Endothelial cell (in vitro differentiated cells): ENCODE measurements at regions not wholly inside any gene's neighbourhood (a gene's known extent, or its start where the extent isn't known, plus 50 kb on each side); places are given as distances from the start of the nearest gene placed in this dataset.

Source experiments
- DNase-seq: peaks from one replicate; pipeline ENCODE4 v3.0.0; 2021; ENCODE audit warnings: low spot score
- H3K27ac Mint-ChIP-seq: one replicate; pipeline ENCODE4 v1.8.0; 2021; ENCODE audit warnings: mixed read lengths, inconsistent platforms; ENCODE audit not compliant: unreplicated experiment
- H3K27me3 Mint-ChIP-seq: one replicate; pipeline ENCODE4 v1.8.0; 2021; ENCODE audit warnings: mild to moderate bottlenecking, moderate library complexity, mixed read lengths, inconsistent platforms; ENCODE audit not compliant: unreplicated experiment
- H3K36me3 Mint-ChIP-seq: one replicate; pipeline ENCODE4 v1.8.0; 2021; ENCODE audit warnings: mild to moderate bottlenecking, low read depth, mixed read lengths, inconsistent platforms; ENCODE audit not compliant: unreplicated experiment
- H3K4me1 Mint-ChIP-seq: one replicate; pipeline ENCODE4 v1.8.0; 2021; ENCODE audit warnings: mild to moderate bottlenecking, mixed read lengths, inconsistent platforms; ENCODE audit not compliant: unreplicated experiment
- H3K4me3 Mint-ChIP-seq: one replicate; pipeline ENCODE4 v1.8.0; 2021; ENCODE audit warnings: mild to moderate bottlenecking, mixed read lengths, inconsistent platforms; ENCODE audit not compliant: unreplicated experiment
- H3K9me3 Mint-ChIP-seq: one replicate; pipeline ENCODE4 v1.8.0; 2021; ENCODE audit warnings: mixed read lengths, inconsistent platforms; ENCODE audit not compliant: unreplicated experiment
- CTCF ChIP-seq: fragments of 200-600 bp; sonication (generic); IDR thresholded peaks from one replicate; pipeline ENCODE4 v1.5.0; 2021; ENCODE audit warnings: antibody characterized with exemption; ENCODE audit not compliant: unreplicated experiment

GRCh38 chr13:103335241-103335640 lies 269.0 kb upstream of the SLC10A2 start:
- Mint-ChIP-seq H3K4me3 (no peak overlapping the region), H3K27me3 (peaks cover 1% of the 10 kb centered on the region), H3K36me3 (no peaks in the 10 kb centered on the region), H3K27ac (no peak overlapping the region), H3K4me1 (no peaks in the 10 kb centered on the region), H3K9me3 (no peaks in the 10 kb centered on the region)
- DNase-seq = no peak
- TF ChIP-seq CTCF = no peak

GRCh38 chr13:103331924-103332323 lies 265.7 kb upstream of the SLC10A2 start:
- Mint-ChIP-seq H3K27ac (no peak overlapping the region), H3K36me3 (no peaks in the 10 kb centered on the region), H3K4me3 (no peak overlapping the region), H3K4me1 (no peaks in the 10 kb centered on the region), H3K9me3 (no peaks in the 10 kb centered on the region), H3K27me3 (peaks cover 1% of the 10 kb centered on the region)
- DNase-seq = no peak
- no peak for TF ChIP-seq CTCF

- no peak overlapping the region for H3K4me3 Mint-ChIP-seq
- no peaks in the 10 kb centered on the region for H3K36me3 Mint-ChIP-seq
- H3K4me1 Mint-ChIP-seq = no peaks in the 10 kb centered on the region
- no peak for TF ChIP-seq CTCF
- DNase-seq = no peak
- peaks cover 1% of the 10 kb centered on the region for H3K27me3 Mint-ChIP-seq
- no peak overlapping the region for H3K27ac Mint-ChIP-seq
- H3K9me3 Mint-ChIP-seq = no peaks in the 10 kb centered on the region
These were observed 262.7 kb upstream of the SLC10A2 start for GRCh38 chr13:103328899-103329298.

GRCh38 chr13:103326326-103326725 lies 260.1 kb upstream of the SLC10A2 start:
- no peak for DNase-seq
- Mint-ChIP-seq H3K27ac (no peak overlapping the region), H3K9me3 (no peaks in the 10 kb centered on the region), H3K4me3 (no peak overlapping the region), H3K27me3 (peaks cover 1% of the 10 kb centered on the region), H3K4me1 (no peaks in the 10 kb centered on the region), H3K36me3 (no peaks in the 10 kb centered on the region)
- TF ChIP-seq CTCF = no peak

- no peak overlapping the region for H3K27ac Mint-ChIP-seq
- H3K36me3 Mint-ChIP-seq = no peaks in the 10 kb centered on the region
- no peak overlapping the region for H3K4me3 Mint-ChIP-seq
- TF ChIP-seq CTCF = no peak
- peaks cover 1% of the 10 kb centered on the region for H3K27me3 Mint-ChIP-seq
- H3K9me3 Mint-ChIP-seq = no peaks in the 10 kb centered on the region
- H3K4me1 Mint-ChIP-seq = no peaks in the 10 kb centered on the region
- no peak for DNase-seq
These were observed 259.5 kb upstream of the SLC10A2 start for GRCh38 chr13:103325672-103326071.
